Breast epithelium (tissue), 4 donors: ENCODE measurements at regions not wholly inside any gene's neighbourhood (a gene's known extent, or its start where the extent isn't known, plus 50 kb on each side); places are given as distances from the start of the nearest gene placed in this dataset.

ENCODE experiments used
- DNase-seq, 2 donors: peaks; one replicate each; pipeline ENCODE4 v3.0.0-alpha.2; 2019; ENCODE audit warnings: low spot score in 2 of 2
- H3K27ac ChIP-seq, 2 donors: fragments of 200-600 bp; sonication (generic) in 1 of 2; one replicate each; pipeline ENCODE4 v1.5.1; 2016 to 2019; ENCODE audit warnings: mild to moderate bottlenecking in 1 of 2
- H3K27me3 ChIP-seq, 2 donors: fragments of 200-600 bp; sonication (generic) in 1 of 2; one replicate each; pipeline versions ENCODE4 v1.5.1 to v1.6.0; 2017 to 2019; ENCODE audit warnings: control low read depth in 1 of 2, mild to moderate bottlenecking in 1 of 2
- H3K36me3 ChIP-seq: fragments of 200-600 bp; one replicate; pipeline ENCODE4 v1.5.1; 2019
- H3K4me1 ChIP-seq, 2 donors: fragments of 200-600 bp; sonication (generic); one replicate each; pipeline ENCODE4 v1.5.1; 2016 to 2019; ENCODE audit warnings: control low read depth in 1 of 2
- H3K4me3 ChIP-seq, 3 donors: fragments of 200-600 bp; sonication (generic); 1 replicate in 2 of 3; 2 replicates in 1 of 3; pipeline ENCODE4 v1.5.1; 2016 to 2019; ENCODE audit warnings: mild to moderate bottlenecking in 3 of 3, moderate library complexity in 2 of 3
- H3K9me3 ChIP-seq, 2 donors: fragments of 200-600 bp; sonication (generic) in 1 of 2; one replicate each; pipeline ENCODE4 v1.5.1; 2016 to 2019; ENCODE audit warnings: control low read depth in 1 of 2
- POLR2A ChIP-seq: fragments of 450-650 bp; IDR thresholded peaks from one replicate; pipeline ENCODE4 v1.6.1; 2016; ENCODE audit warnings: antibody characterized with exemption, mild to moderate bottlenecking, moderate library complexity
- POLR2AphosphoS5 ChIP-seq, 3 donors: sonication (generic); formaldehyde crosslinking; IDR thresholded peaks; one replicate each; pipeline ENCODE4 v1.6.1; 2017; ENCODE audit warnings: antibody characterized with exemption in 3 of 3
- intact Hi-C: fragments of 100-400 bp; cut with DNase I; formaldehyde crosslinking; loops from one replicate; pipeline ENCODE4 v1.15.1; 2023; ENCODE audit warnings: low total_unique reads
- TF ChIP-seq, protein P1 (sequence below), 3 donors: fragments of 450-650 bp; IDR thresholded peaks; one replicate each; pipeline ENCODE4 v1.5.1; 2016 to 2017; ENCODE audit warnings: antibody characterized with exemption in 3 of 3, mild to moderate bottlenecking in 3 of 3, moderate library complexity in 3 of 3

DNA sequence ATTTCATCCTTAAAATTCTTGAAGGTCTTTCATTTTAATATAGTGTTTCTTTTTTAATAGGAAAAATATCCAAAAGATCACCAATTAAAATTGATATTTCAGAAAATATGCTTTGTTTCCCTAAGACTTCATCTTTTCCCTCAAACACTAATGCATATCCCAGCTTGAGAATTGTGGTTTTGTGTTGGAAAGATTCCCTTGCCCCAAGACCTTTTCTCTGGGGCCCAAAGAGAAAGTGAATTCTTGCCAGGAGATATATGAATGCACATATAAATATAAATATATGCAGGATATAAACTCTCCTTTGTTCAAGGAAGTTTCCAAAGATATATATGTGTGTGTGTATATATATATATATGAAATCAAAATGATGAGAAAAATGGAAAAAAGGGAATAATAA lies 241.2 kb downstream of the FAM76B start:
- no peaks in the 10 kb centered on the region for H3K36me3 ChIP-seq
- intact Hi-C loops: no loop called here
- no peak overlapping the region for H3K4me3 ChIP-seq
- H3K9me3 ChIP-seq: no peaks in the 10 kb centered on the region
- no peaks in the 10 kb centered on the region for H3K4me1 ChIP-seq
- no peak for DNase-seq
- TF ChIP-seq POLR2AphosphoS5 (IDR thresholded peaks at IDR 0.05) (no peak), POLR2A (no peak)
- TF ChIP-seq, protein P1, sequence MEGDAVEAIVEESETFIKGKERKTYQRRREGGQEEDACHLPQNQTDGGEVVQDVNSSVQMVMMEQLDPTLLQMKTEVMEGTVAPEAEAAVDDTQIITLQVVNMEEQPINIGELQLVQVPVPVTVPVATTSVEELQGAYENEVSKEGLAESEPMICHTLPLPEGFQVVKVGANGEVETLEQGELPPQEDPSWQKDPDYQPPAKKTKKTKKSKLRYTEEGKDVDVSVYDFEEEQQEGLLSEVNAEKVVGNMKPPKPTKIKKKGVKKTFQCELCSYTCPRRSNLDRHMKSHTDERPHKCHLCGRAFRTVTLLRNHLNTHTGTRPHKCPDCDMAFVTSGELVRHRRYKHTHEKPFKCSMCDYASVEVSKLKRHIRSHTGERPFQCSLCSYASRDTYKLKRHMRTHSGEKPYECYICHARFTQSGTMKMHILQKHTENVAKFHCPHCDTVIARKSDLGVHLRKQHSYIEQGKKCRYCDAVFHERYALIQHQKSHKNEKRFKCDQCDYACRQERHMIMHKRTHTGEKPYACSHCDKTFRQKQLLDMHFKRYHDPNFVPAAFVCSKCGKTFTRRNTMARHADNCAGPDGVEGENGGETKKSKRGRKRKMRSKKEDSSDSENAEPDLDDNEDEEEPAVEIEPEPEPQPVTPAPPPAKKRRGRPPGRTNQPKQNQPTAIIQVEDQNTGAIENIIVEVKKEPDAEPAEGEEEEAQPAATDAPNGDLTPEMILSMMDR (IDR thresholded peaks at IDR 0.05): no peak
- H3K27me3 ChIP-seq: no peaks in the 10 kb centered on the region
- H3K27ac ChIP-seq: no peak overlapping the region

DNA sequence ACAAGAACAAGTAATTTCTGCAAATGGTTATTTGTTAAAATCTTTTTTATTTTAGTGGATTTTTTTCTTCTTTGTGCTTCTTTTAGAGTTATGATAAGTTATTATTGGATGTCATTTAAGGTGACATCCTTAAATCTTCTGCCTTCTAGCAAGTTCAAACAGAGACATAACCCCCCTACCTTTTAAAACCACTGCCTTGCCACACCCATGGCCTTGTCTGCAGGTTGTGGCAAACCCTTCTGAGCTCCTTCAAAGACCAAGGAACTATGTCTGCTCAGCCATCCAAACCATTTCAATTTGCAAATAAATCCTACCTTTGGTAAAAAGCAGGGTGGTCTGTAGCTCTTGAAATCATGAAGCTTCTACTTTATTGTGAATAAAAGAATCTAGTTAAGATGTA lies 241.6 kb downstream of the FAM76B start:
- H3K27ac ChIP-seq: no peak overlapping the region
- intact Hi-C loops: no loop called here

DNA sequence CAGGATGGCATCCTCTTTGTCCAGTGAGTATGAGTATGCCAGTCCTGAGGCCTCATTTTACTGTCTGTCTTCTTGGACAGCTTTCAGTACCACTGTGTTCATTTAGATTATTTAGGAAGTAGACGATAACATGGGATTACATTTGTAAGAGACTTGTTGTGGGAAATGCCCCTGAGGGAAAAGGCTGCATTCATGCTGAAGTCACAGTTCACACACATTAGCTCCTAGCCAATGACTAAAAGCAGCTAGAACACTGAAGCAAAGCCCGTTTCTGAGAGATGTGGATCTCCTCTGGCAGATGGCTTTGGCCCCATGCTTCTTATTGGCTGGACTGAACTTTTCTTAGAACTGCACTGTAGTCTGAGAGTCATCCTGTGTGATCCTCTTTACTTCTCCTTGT lies 242.4 kb downstream of the FAM76B start:
- no peak for DNase-seq
- Histone ChIP-seq H3K4me3 (no peak overlapping the region), H3K27ac (peak overlapping the region in 1 of 2 donors; percentile 7), H3K4me1 (no peaks in the 10 kb centered on the region), H3K9me3 (no peaks in the 10 kb centered on the region), H3K36me3 (no peaks in the 10 kb centered on the region), H3K27me3 (no peaks in the 10 kb centered on the region)
- intact Hi-C loops: no loop called here
- TF ChIP-seq POLR2A (no peak), POLR2AphosphoS5 (IDR thresholded peaks at IDR 0.05) (no peak)
- TF ChIP-seq, protein P1 (IDR thresholded peaks at IDR 0.05): no peak

More for the DNA sequence above, 241.6 kb downstream of the FAM76B start:
- Histone ChIP-seq H3K4me1 (no peaks in the 10 kb centered on the region), H3K36me3 (no peaks in the 10 kb centered on the region), H3K27me3 (no peaks in the 10 kb centered on the region), H3K9me3 (no peaks in the 10 kb centered on the region), H3K4me3 (no peak overlapping the region)
- no peak for TF ChIP-seq POLR2A
- TF ChIP-seq, protein P1 (IDR thresholded peaks at IDR 0.05): no peak
- TF ChIP-seq POLR2AphosphoS5 (IDR thresholded peaks at IDR 0.05): no peak
- no peak for DNase-seq

DNA sequence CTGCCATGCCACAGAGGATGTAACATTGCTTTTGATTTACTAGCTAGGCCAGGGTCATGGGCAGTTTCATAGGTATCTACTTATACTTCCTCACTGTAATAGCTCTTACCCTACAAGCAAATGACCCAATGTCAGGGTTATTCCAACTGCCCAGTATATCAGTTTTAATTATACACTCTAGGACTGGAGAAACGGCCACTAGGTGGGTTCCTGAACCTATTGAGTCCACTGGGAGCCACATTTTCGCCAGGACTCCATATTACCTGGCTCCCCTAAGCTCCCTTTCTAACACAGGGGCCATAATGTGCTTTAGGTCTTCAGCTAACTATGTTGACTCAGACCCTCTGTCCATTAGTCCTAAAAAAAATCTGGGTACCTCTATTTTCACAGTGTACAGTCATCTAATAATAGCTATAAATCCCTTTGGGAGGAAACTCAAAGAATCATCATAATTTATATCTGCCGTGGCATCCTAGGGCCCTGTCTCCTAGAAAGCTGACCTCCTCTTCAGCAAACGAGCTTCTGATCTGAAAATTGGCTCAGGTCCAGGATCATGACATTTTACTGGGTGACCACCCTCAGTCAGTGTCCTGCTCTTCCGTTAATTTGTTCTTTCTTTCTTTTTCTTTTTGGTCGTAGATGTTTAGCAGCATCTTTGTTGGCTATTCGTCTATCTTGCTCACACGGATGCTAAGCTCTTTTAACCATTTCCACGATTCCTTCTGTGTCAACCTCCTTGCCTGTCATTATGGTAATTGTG lies 244.3 kb downstream of the FAM76B start:
- Histone ChIP-seq H3K36me3 (no peaks in the 10 kb centered on the region), H3K4me3 (no peak overlapping the region), H3K27ac (no peak overlapping the region), H3K4me1 (no peaks in the 10 kb centered on the region), H3K9me3 (no peaks in the 10 kb centered on the region), H3K27me3 (no peaks in the 10 kb centered on the region)
- intact Hi-C loops: no loop called here
- DNase-seq: no peak
- TF ChIP-seq, protein P1 (IDR thresholded peaks at IDR 0.05): no peak
- TF ChIP-seq POLR2A: no peak
- no peak for TF ChIP-seq POLR2AphosphoS5 (IDR thresholded peaks at IDR 0.05)

DNA sequence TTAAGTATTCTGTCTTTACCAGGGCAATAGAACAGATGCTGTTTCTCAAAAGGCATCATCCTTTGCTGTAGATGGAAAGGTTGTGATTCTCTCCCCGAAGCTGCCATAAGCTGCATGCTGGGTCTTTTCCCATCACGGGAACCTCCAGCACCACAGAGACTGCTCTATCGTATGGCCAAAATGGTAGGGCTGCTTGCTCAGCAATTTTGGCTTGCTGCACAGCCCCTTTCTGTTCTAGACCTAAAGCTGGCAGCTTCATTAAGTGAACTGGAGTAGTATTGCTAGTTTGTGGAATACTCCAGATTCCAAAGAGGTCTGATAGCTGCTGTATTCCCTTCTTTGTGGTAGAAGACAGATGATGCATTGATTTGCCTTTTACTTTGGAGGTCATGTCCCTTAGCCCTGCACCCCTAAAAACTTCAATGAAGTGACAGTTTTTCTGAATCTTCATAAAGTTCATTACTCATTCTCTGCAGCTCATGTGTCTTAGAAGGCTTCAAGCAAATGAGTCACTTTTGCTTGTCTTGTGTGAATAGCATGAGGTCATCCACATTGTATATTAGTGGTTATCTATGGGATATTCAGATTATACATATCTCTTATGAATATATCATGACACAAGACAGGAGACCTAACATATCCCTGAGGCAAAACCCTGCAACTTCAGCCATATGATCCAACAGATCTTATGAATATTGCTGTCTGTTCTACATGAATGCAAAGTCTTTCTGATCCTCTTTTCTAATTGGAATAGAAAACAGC lies 245.3 kb downstream of the FAM76B start:
- TF ChIP-seq, protein P1 (IDR thresholded peaks at IDR 0.05): no peak
- no peak for DNase-seq
- Histone ChIP-seq H3K27ac (no peak overlapping the region), H3K36me3 (no peaks in the 10 kb centered on the region), H3K4me1 (no peaks in the 10 kb centered on the region), H3K27me3 (no peaks in the 10 kb centered on the region), H3K9me3 (no peaks in the 10 kb centered on the region), H3K4me3 (no peak overlapping the region)
- intact Hi-C loops: no loop called here
